Cardiac muscle cell (in vitro differentiated cells and primary cell): ENCODE measurements at regions not wholly inside any gene's neighbourhood (a gene's known extent, or its start where the extent isn't known, plus 50 kb on each side); places are given as distances from the start of the nearest gene placed in this dataset.

Experiments
- DNase-seq, 2 donors: peaks; one replicate each; pipeline versions ENCODE4 v3.0.0 to v3.0.0-alpha.2; 2010 to 2017; ENCODE audit warnings: low read depth in 1 of 2, low spot score in 1 of 2
- H3K27ac ChIP-seq: fragments of 200-600 bp; sonication (generic); 2 replicates; pipeline ENCODE4 v1.5.1; 2016
- H3K27me3 ChIP-seq: fragments of 200-600 bp; sonication (generic); 2 replicates; pipeline ENCODE4 v1.6.0; 2016; ENCODE audit warnings: control low read depth
- H3K36me3 ChIP-seq: fragments of 200-600 bp; sonication (generic); 2 replicates; pipeline ENCODE4 v1.5.1; 2016; ENCODE audit warnings: control low read depth
- H3K4me1 ChIP-seq: fragments of 200-600 bp; sonication (generic); 2 replicates; pipeline ENCODE4 v1.8.1; 2017; ENCODE audit warnings: low read depth, mild to moderate bottlenecking, mixed run types
- H3K4me3 ChIP-seq: fragments of 200-600 bp; sonication (generic); 2 replicates; pipeline ENCODE4 v1.5.1; 2016; ENCODE audit warnings: mild to moderate bottlenecking
- H3K9me3 ChIP-seq: fragments of 200-600 bp; sonication (generic); 2 replicates; pipeline ENCODE4 v1.5.1; 2017; ENCODE audit warnings: low read depth, mild to moderate bottlenecking, control low read depth
- CTCF ChIP-seq: IDR thresholded peaks from 2 replicates; pipeline ENCODE4 v1.5.1; 2012; ENCODE audit warnings: low read depth, mild to moderate bottlenecking, low read length

GRCh38 chr5:141771562-141771961 is 89.5 kb upstream of the ARAP3 start:
- DNase-seq, result no peak
- Histone ChIP-seq H3K36me3 (no peaks in the 10 kb centered on the region), H3K27me3 (no peaks in the 10 kb centered on the region), H3K27ac (no peak overlapping the region), H3K9me3 (no peaks in the 10 kb centered on the region), H3K4me1 (peaks cover 9% of the 10 kb centered on the region), H3K4me3 (no peak overlapping the region)
- no peak for TF ChIP-seq CTCF

- Histone ChIP-seq H3K27me3 (no peaks in the 10 kb centered on the region), H3K27ac (no peak overlapping the region), H3K4me1 (peaks cover 9% of the 10 kb centered on the region), H3K36me3 (no peaks in the 10 kb centered on the region), H3K9me3 (no peaks in the 10 kb centered on the region), H3K4me3 (no peak overlapping the region)
- peak in 1 of 2 donors; percentile 23 for DNase-seq
- TF ChIP-seq CTCF, result no peak
Measured at GRCh38 chr5:141771031-141771430, 89.0 kb upstream of the ARAP3 start.

- peaks cover 9% of the 10 kb centered on the region for H3K4me1 ChIP-seq
- DNase-seq, result no peak
Measured at GRCh38 chr5:141769671-141770070, 87.6 kb upstream of the ARAP3 start.

GRCh38 chr5:141767671-141768070 is 85.6 kb upstream of the ARAP3 start:
- TF ChIP-seq CTCF, result no peak
- DNase-seq, result no peak
- Histone ChIP-seq H3K4me1 (peaks cover 9% of the 10 kb centered on the region), H3K27ac (no peak overlapping the region), H3K36me3 (no peaks in the 10 kb centered on the region), H3K4me3 (no peak overlapping the region), H3K9me3 (no peaks in the 10 kb centered on the region), H3K27me3 (peaks cover 6% of the 10 kb centered on the region)

More at GRCh38 chr5:141769671-141770070, 87.6 kb upstream of the ARAP3 start:
- TF ChIP-seq CTCF, result no peak
- no peaks in the 10 kb centered on the region for H3K9me3 ChIP-seq
- no peak overlapping the region for H3K4me3 ChIP-seq
- no peaks in the 10 kb centered on the region for H3K27me3 ChIP-seq
- H3K27ac ChIP-seq, result no peak overlapping the region
- H3K36me3 ChIP-seq, result no peaks in the 10 kb centered on the region

GRCh38 chr5:141765896-141766551 is 84.0 kb upstream of the ARAP3 start:
- H3K27me3 ChIP-seq, result peaks cover 21% of the 10 kb centered on the region
- peaks cover 7% of the 10 kb centered on the region for H3K4me1 ChIP-seq
- H3K4me3 ChIP-seq, result no peak overlapping the region
- no peak for DNase-seq
- no peak overlapping the region for H3K27ac ChIP-seq
- TF ChIP-seq CTCF, result no peak
- no peaks in the 10 kb centered on the region for H3K36me3 ChIP-seq
- no peaks in the 10 kb centered on the region for H3K9me3 ChIP-seq

GRCh38 chr5:141763541-141763940 is 81.5 kb upstream of the ARAP3 start:
- Histone ChIP-seq H3K4me3 (no peak overlapping the region), H3K4me1 (no peaks in the 10 kb centered on the region), H3K27me3 (peaks cover 27% of the 10 kb centered on the region), H3K27ac (no peak overlapping the region), H3K36me3 (no peaks in the 10 kb centered on the region), H3K9me3 (no peaks in the 10 kb centered on the region)
- no peak for TF ChIP-seq CTCF
- no peak for DNase-seq
